Neural cell (in vitro differentiated cells): ENCODE measurements at regions not wholly inside any gene's neighbourhood (a gene's known extent, or its start where the extent isn't known, plus 50 kb on each side); places are given as distances from the start of the nearest gene placed in this dataset.

Experiments
- H2AFZ ChIP-seq: fragments of 200-600, 300-800 bp; sonication (generic), shearing (Covaris generic); 2 replicates; pipeline ENCODE4 v1.6.0; 2014; ENCODE audit warnings: low read depth, mild to moderate bottlenecking, antibody characterized with exemption, low read length, moderate library complexity
- H3F3A ChIP-seq: fragments of 200-600 bp; shearing (Covaris generic); 2 replicates; pipeline ENCODE4 v1.6.1; 2016; ENCODE audit warnings: mild to moderate bottlenecking, moderate library complexity, mixed read lengths, antibody characterized with exemption, low read length; ENCODE audit not compliant: insufficient read depth, poor library complexity, severe bottlenecking
- H3K27ac ChIP-seq: fragments of 200-600, 300-800 bp; sonication (generic), shearing (Covaris generic); 2 replicates; pipeline ENCODE4 v1.5.1; 2014; ENCODE audit warnings: mild to moderate bottlenecking, low read length, moderate library complexity
- H3K27me3 ChIP-seq: fragments of 300-800, 200-600 bp; sonication (generic), shearing (Covaris generic); 2 replicates; pipeline ENCODE4 v1.6.0; 2014; ENCODE audit warnings: mild to moderate bottlenecking, low read depth, low read length, moderate library complexity; ENCODE audit not compliant: insufficient read depth
- H3K36me3 ChIP-seq: fragments of 300-800, 200-600 bp; sonication (generic), shearing (Covaris generic); 2 replicates; pipeline ENCODE4 v1.5.1; 2014; ENCODE audit warnings: mild to moderate bottlenecking, antibody characterized with exemption, low read length, moderate library complexity; ENCODE audit not compliant: insufficient read depth
- H3K4me2 ChIP-seq: fragments of 300-800, 200-600 bp; sonication (generic), shearing (Covaris generic); 2 replicates; pipeline ENCODE4 v1.6.0; 2014; ENCODE audit warnings: mild to moderate bottlenecking, low read length
- H3K4me3 ChIP-seq: fragments of 300-800, 200-600 bp; sonication (generic), shearing (Covaris generic); 2 replicates; pipeline ENCODE4 v1.5.1; 2014; ENCODE audit warnings: mild to moderate bottlenecking, low read length, moderate library complexity
- H3K79me2 ChIP-seq: fragments of 200-600 bp; shearing (Covaris generic); replicated peaks from 2 replicates; pipeline ENCODE4 v1.6.0; 2014; ENCODE audit warnings: mild to moderate bottlenecking, low read length, moderate library complexity; ENCODE audit not compliant: insufficient read depth
- H3K9ac ChIP-seq: fragments of 300-800, 200-600 bp; sonication (generic), shearing (Covaris generic); 2 replicates; pipeline ENCODE4 v1.6.1; 2016; ENCODE audit warnings: mild to moderate bottlenecking, low read length, mixed read lengths
- H3K9me2 ChIP-seq: fragments of 200-600 bp; shearing (Covaris generic); 2 replicates; pipeline ENCODE4 v1.6.1; 2016; ENCODE audit warnings: mild to moderate bottlenecking, low read length, mixed read lengths; ENCODE audit not compliant: insufficient read depth
- H3K9me3 ChIP-seq: fragments of 200-600, 300-800 bp; sonication (generic), shearing (Covaris generic); 2 replicates; pipeline ENCODE4 v1.6.1; 2016; ENCODE audit warnings: mild to moderate bottlenecking, mixed run types, low read length, moderate library complexity, mixed read lengths
- H4K20me1 ChIP-seq: fragments of 200-600 bp; shearing (Covaris generic); 2 replicates; pipeline ENCODE4 v1.6.1; 2016; ENCODE audit warnings: mild to moderate bottlenecking, mixed run types; ENCODE audit not compliant: insufficient read depth
- EP300 ChIP-seq: fragments of 450-650 bp; conservative IDR thresholded peaks from 2 replicates; pipeline ENCODE4 v1.6.1; 2014; ENCODE audit warnings: antibody characterized with exemption, mild to moderate bottlenecking, moderate library complexity; ENCODE audit not compliant: poor library complexity, severe bottlenecking
- EZH2 ChIP-seq: fragments of 200-600, 300-800 bp; shearing (Covaris generic), sonication (generic); IDR thresholded peaks from 2 replicates; pipeline ENCODE4 v1.6.1; 2014; ENCODE audit warnings: antibody characterized with exemption, low read length, borderline replicate concordance, mild to moderate bottlenecking; ENCODE audit not compliant: insufficient read depth, poor library complexity, severe bottlenecking
- MXI1 ChIP-seq: fragments of 450-650 bp; conservative IDR thresholded peaks from 2 replicates; pipeline ENCODE4 v1.6.1; 2014; ENCODE audit warnings: antibody characterized with exemption, mild to moderate bottlenecking; ENCODE audit not compliant: poor library complexity, severe bottlenecking
- POLR2AphosphoS5 ChIP-seq: IDR thresholded peaks from 2 replicates; pipeline ENCODE4 v1.6.1; 2012
- RAD21 ChIP-seq: fragments of 450-650 bp; conservative IDR thresholded peaks from 2 replicates; pipeline ENCODE4 v1.6.1; 2014; ENCODE audit warnings: antibody characterized with exemption, mild to moderate bottlenecking, moderate library complexity
- SMC3 ChIP-seq: fragments of 450-650 bp; conservative IDR thresholded peaks from 2 replicates; pipeline ENCODE4 v1.6.1; 2014; ENCODE audit warnings: antibody characterized with exemption, mild to moderate bottlenecking, moderate library complexity; ENCODE audit not compliant: poor library complexity
- TAF1 ChIP-seq: IDR thresholded peaks from 2 replicates; pipeline ENCODE4 v1.6.1; 2012; ENCODE audit warnings: low read depth
- TF ChIP-seq, protein P1 (sequence below): IDR thresholded peaks from 2 replicates; pipeline ENCODE4 v1.6.1; 2012; ENCODE audit warnings: borderline replicate concordance
- TF ChIP-seq, protein P2 (sequence below): fragments of 450-650 bp; IDR thresholded peaks from 2 replicates; pipeline ENCODE4 v1.5.1; 2014; ENCODE audit warnings: antibody characterized with exemption, mild to moderate bottlenecking, moderate library complexity; ENCODE audit not compliant: poor library complexity, severe bottlenecking

DNA sequence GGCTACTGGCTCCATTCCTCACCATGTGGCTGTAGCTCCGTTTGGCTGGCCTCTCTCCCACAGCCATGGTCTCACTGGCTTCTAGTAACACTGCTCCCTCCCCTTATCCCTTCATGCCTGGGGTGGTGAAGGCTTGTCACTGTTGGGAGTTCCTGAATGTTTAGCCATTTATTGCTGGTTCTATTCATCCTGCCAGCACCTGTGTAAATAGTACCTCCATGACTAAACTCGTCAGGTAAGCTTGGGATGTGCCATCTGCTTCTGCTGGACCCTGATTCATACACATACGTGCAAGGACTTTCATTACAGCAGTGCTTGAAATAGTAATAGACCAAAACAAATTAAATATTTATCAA is 61.6 kb downstream of the CCDC71L start:
- H2AFZ ChIP-seq: peak overlapping the region; percentile 63
- TF ChIP-seq, protein P1, sequence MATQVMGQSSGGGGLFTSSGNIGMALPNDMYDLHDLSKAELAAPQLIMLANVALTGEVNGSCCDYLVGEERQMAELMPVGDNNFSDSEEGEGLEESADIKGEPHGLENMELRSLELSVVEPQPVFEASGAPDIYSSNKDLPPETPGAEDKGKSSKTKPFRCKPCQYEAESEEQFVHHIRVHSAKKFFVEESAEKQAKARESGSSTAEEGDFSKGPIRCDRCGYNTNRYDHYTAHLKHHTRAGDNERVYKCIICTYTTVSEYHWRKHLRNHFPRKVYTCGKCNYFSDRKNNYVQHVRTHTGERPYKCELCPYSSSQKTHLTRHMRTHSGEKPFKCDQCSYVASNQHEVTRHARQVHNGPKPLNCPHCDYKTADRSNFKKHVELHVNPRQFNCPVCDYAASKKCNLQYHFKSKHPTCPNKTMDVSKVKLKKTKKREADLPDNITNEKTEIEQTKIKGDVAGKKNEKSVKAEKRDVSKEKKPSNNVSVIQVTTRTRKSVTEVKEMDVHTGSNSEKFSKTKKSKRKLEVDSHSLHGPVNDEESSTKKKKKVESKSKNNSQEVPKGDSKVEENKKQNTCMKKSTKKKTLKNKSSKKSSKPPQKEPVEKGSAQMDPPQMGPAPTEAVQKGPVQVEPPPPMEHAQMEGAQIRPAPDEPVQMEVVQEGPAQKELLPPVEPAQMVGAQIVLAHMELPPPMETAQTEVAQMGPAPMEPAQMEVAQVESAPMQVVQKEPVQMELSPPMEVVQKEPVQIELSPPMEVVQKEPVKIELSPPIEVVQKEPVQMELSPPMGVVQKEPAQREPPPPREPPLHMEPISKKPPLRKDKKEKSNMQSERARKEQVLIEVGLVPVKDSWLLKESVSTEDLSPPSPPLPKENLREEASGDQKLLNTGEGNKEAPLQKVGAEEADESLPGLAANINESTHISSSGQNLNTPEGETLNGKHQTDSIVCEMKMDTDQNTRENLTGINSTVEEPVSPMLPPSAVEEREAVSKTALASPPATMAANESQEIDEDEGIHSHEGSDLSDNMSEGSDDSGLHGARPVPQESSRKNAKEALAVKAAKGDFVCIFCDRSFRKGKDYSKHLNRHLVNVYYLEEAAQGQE: no peak
- TF ChIP-seq RAD21 (no peak), EZH2 (no peak), SMC3 (no peak), MXI1 (no peak), EP300 (no peak), TAF1 (no peak), POLR2AphosphoS5 (no peak)
- TF ChIP-seq, protein P2, sequence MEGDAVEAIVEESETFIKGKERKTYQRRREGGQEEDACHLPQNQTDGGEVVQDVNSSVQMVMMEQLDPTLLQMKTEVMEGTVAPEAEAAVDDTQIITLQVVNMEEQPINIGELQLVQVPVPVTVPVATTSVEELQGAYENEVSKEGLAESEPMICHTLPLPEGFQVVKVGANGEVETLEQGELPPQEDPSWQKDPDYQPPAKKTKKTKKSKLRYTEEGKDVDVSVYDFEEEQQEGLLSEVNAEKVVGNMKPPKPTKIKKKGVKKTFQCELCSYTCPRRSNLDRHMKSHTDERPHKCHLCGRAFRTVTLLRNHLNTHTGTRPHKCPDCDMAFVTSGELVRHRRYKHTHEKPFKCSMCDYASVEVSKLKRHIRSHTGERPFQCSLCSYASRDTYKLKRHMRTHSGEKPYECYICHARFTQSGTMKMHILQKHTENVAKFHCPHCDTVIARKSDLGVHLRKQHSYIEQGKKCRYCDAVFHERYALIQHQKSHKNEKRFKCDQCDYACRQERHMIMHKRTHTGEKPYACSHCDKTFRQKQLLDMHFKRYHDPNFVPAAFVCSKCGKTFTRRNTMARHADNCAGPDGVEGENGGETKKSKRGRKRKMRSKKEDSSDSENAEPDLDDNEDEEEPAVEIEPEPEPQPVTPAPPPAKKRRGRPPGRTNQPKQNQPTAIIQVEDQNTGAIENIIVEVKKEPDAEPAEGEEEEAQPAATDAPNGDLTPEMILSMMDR: no peak
- H3K27ac ChIP-seq: no peak overlapping the region
- no peaks in the 10 kb centered on the region for H3K36me3 ChIP-seq
- no peaks in the 10 kb centered on the region for H3F3A ChIP-seq
- no peak overlapping the region for H3K9ac ChIP-seq
- H3K9me2 ChIP-seq: peaks cover 3% of the 10 kb centered on the region
- no peaks in the 10 kb centered on the region for H3K27me3 ChIP-seq
- no peaks in the 10 kb centered on the region for H3K9me3 ChIP-seq
- no peaks in the 10 kb centered on the region for H4K20me1 ChIP-seq
- no peak overlapping the region for H3K4me2 ChIP-seq
- no peaks in the 10 kb centered on the region for H3K79me2 ChIP-seq
- H3K4me3 ChIP-seq: no peak overlapping the region

DNA sequence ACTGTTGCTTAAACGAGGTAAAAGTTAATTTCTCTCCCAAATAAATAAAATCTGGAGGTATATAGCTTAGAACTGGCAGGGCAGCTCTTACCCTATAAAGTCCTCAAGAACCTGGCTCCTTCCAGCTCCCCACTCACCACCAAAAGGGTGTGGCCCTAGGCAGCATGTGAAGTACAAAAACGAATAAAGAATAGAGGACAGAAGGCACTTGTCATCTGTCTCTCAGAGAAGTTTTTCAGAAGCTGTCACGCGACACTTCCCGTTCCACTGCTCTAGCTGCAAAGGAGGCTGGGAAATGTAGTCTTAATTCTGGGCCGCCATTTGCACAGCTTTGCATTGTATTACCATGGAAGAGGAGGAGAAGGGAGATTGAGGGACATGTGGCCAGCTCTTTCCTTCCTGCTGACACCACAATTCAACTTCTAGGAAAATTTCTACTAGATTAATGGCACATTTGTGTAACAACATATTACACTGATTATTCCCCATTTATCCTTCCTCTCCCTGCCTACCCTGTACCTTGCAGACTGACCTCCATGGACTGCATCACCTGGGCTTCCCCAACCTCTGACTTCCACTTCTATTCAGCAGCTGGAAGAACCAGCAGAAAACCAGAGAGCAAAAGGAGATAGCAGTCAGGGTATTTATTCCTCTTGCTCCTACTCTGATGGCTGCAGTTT is 62.2 kb downstream of the CCDC71L start:
- Histone ChIP-seq H3K9me2 (peaks cover 3% of the 10 kb centered on the region), H3F3A (no peaks in the 10 kb centered on the region), H2AFZ (peak overlapping the region; percentile 63), H3K27ac (no peak overlapping the region), H4K20me1 (no peaks in the 10 kb centered on the region), H3K4me3 (peak overlapping the region; percentile 38), H3K9ac (no peak overlapping the region), H3K79me2 (no peaks in the 10 kb centered on the region), H3K4me2 (no peak overlapping the region), H3K27me3 (no peaks in the 10 kb centered on the region), H3K9me3 (no peaks in the 10 kb centered on the region), H3K36me3 (no peaks in the 10 kb centered on the region)
- TF ChIP-seq TAF1: no peak
- no peak for TF ChIP-seq RAD21
- TF ChIP-seq POLR2AphosphoS5: no peak
- no peak for TF ChIP-seq EZH2
- TF ChIP-seq, protein P2: no peak
- no peak for TF ChIP-seq EP300
- TF ChIP-seq, protein P1: no peak
- TF ChIP-seq MXI1: no peak
- no peak for TF ChIP-seq SMC3
